GM23248 (cell line): ENCODE measurements at regions not wholly inside any gene's neighbourhood (a gene's known extent, or its start where the extent isn't known, plus 50 kb on each side); places are given as distances from the start of the nearest gene placed in this dataset.
"Not testable (repeated sequence)": the region's sequence is repeated elsewhere in the genome, so short reads cannot be mapped to it uniquely, and the experiment has no call there.

Source experiments
- DNase-seq: peaks from one replicate; pipeline ENCODE4 v3.0.0-alpha.2; 2015
- H2AFZ ChIP-seq: fragments of 200-600 bp; sonication (generic); 2 replicates; pipeline ENCODE4 v1.6.1; 2016; ENCODE audit warnings: antibody characterized with exemption
- H3F3A ChIP-seq: fragments of 200-600 bp; sonication (generic); 2 replicates; pipeline ENCODE4 v1.6.1; 2016; ENCODE audit warnings: mild to moderate bottlenecking, antibody characterized with exemption, mixed run types; ENCODE audit not compliant: insufficient read depth
- H3K27ac ChIP-seq: fragments of 200-600 bp; sonication (generic); 2 replicates; pipeline ENCODE4 v1.5.1; 2016; ENCODE audit warnings: mild to moderate bottlenecking
- H3K27me3 ChIP-seq: fragments of 200-600 bp; sonication (generic); replicated peaks from 2 replicates; pipeline ENCODE4 v1.6.1; 2016; ENCODE audit warnings: mild to moderate bottlenecking; ENCODE audit not compliant: insufficient read depth
- H3K36me3 ChIP-seq: fragments of 200-600 bp; sonication (generic); 2 replicates; pipeline ENCODE4 v1.6.1; 2016; ENCODE audit warnings: low read depth, mild to moderate bottlenecking
- H3K4me1 ChIP-seq: fragments of 200-600 bp; sonication (generic); 2 replicates; pipeline ENCODE4 v1.6.1; 2016; ENCODE audit warnings: mild to moderate bottlenecking; ENCODE audit not compliant: insufficient read depth
- H3K4me2 ChIP-seq: fragments of 200-600 bp; sonication (generic); one replicate; pipeline ENCODE4 v1.6.1; 2016; ENCODE audit warnings: mild to moderate bottlenecking; ENCODE audit not compliant: unreplicated experiment
- H3K4me3 ChIP-seq: fragments of 200-600 bp; sonication (generic); 2 replicates; pipeline ENCODE4 v1.5.1; 2016; ENCODE audit warnings: mild to moderate bottlenecking
- H3K79me2 ChIP-seq: fragments of 200-600 bp; sonication (generic); 2 replicates; pipeline ENCODE4 v1.6.1; 2016; ENCODE audit warnings: mild to moderate bottlenecking; ENCODE audit not compliant: insufficient read depth
- H3K9ac ChIP-seq: fragments of 200-600 bp; sonication (generic); 2 replicates; pipeline ENCODE4 v1.6.1; 2016; ENCODE audit warnings: mild to moderate bottlenecking
- H3K9me2 ChIP-seq: fragments of 200-600 bp; sonication (generic); 2 replicates; pipeline ENCODE4 v1.6.1; 2016; ENCODE audit warnings: mixed run types, mild to moderate bottlenecking, moderate library complexity; ENCODE audit not compliant: insufficient read depth
- H3K9me3 ChIP-seq: fragments of 200-600 bp; sonication (generic); one replicate; pipeline ENCODE4 v1.6.1; 2017; ENCODE audit warnings: low read depth
- H4K20me1 ChIP-seq: fragments of 200-600 bp; sonication (generic); 2 replicates; pipeline ENCODE4 v1.6.0; 2016; ENCODE audit not compliant: insufficient read depth
- EZH2 ChIP-seq: fragments of 200-600 bp; sonication (generic); IDR thresholded peaks from 2 replicates; pipeline ENCODE4 v1.6.1; 2018; ENCODE audit warnings: antibody characterized with exemption, mild to moderate bottlenecking; ENCODE audit not compliant: insufficient read depth, poor library complexity, severe bottlenecking
- EZH2phosphoT487 ChIP-seq: fragments of 200-600 bp; sonication (generic); IDR thresholded peaks from 2 replicates; pipeline ENCODE4 v1.6.1; 2018; ENCODE audit warnings: antibody characterized with exemption, moderate library complexity, mild to moderate bottlenecking, low read depth; ENCODE audit not compliant: insufficient read depth
- WGBS, 2 experiments: methylation state at CpG; one replicate each; pipeline ENCODE4 v1.1.6; 2015 to 2017; ENCODE audit warnings: low lambda C conversion rate in 2 of 2, low coverage in 1 of 2; ENCODE audit errors: missing lambda C conversion rate in 2 of 2; 5-methylcytosine and 5-hydroxymethylcytosine counted together
- in situ Hi-C: fragments of 300-500 bp; cut with MboI; formaldehyde crosslinking; loops from 2 replicates; pipeline ENCODE4 v1.15.0; 2020

GRCh38 chr12:20099395-20100183, 268.7 kb upstream of the PDE3A start:
- Histone ChIP-seq H3K27me3 (no peaks in the 10 kb centered on the region), H3K27ac (no peak overlapping the region), H3K9me3 (no peaks in the 10 kb centered on the region), H3K4me2 (no peak overlapping the region), H2AFZ (no peak overlapping the region), H4K20me1 (no peaks in the 10 kb centered on the region), H3F3A (no peaks in the 10 kb centered on the region), H3K4me3 (no peak overlapping the region), H3K4me1 (no peaks in the 10 kb centered on the region), H3K9ac (no peak overlapping the region), H3K9me2 (no peaks in the 10 kb centered on the region), H3K36me3 (no peaks in the 10 kb centered on the region), H3K79me2 (no peaks in the 10 kb centered on the region)
- 62 to 64% methylated on average over 5 of the region's 5 CpGs for WGBS, 2 experiments
- no peak for TF ChIP-seq EZH2
- DNase-seq: no peak
- in situ Hi-C loops: no loop called here

- Histone ChIP-seq H4K20me1 (no peaks in the 10 kb centered on the region), H3K79me2 (no peaks in the 10 kb centered on the region), H3K36me3 (no peaks in the 10 kb centered on the region), H3F3A (no peaks in the 10 kb centered on the region), H3K4me1 (no peaks in the 10 kb centered on the region), H3K27ac (no peak overlapping the region), H3K9ac (no peak overlapping the region), H3K9me2 (no peaks in the 10 kb centered on the region), H3K27me3 (no peaks in the 10 kb centered on the region), H3K4me3 (no peak overlapping the region), H3K4me2 (no peak overlapping the region), H3K9me3 (no peaks in the 10 kb centered on the region), H2AFZ (no peak overlapping the region)
- 10 to 11% methylated on average over 5 of the region's 5 CpGs for WGBS, 2 experiments
- DNase-seq: peak; percentile 36
- no peak for TF ChIP-seq EZH2
- no peak for TF ChIP-seq EZH2phosphoT487
- in situ Hi-C loops: no loop called here
Measured at GRCh38 chr12:20101046-20101445, 267.3 kb upstream of the PDE3A start.

GRCh38 chr12:20105943-20106342, 262.4 kb upstream of the PDE3A start:
- H3K9me3 ChIP-seq: no peaks in the 10 kb centered on the region
- no peak for TF ChIP-seq EZH2phosphoT487
- H4K20me1 ChIP-seq: no peaks in the 10 kb centered on the region
- no peaks in the 10 kb centered on the region for H3K9me2 ChIP-seq
- DNase-seq: peak; percentile 4
- H3K4me2 ChIP-seq: no peak overlapping the region
- H3K4me1 ChIP-seq: no peaks in the 10 kb centered on the region
- H3K9ac ChIP-seq: no peak overlapping the region
- no peak overlapping the region for H3K4me3 ChIP-seq
- H3K27ac ChIP-seq: no peak overlapping the region
- no peaks in the 10 kb centered on the region for H3K79me2 ChIP-seq
- no peaks in the 10 kb centered on the region for H3K27me3 ChIP-seq
- H2AFZ ChIP-seq: no peak overlapping the region
- in situ Hi-C loops: no loop called here
- H3K36me3 ChIP-seq: no peaks in the 10 kb centered on the region
- no peaks in the 10 kb centered on the region for H3F3A ChIP-seq

- H3K9me2 ChIP-seq: no peaks in the 10 kb centered on the region
- H2AFZ ChIP-seq: no peak overlapping the region
- no peak overlapping the region for H3K4me2 ChIP-seq
- no peak overlapping the region for H3K9ac ChIP-seq
- no peaks in the 10 kb centered on the region for H3K36me3 ChIP-seq
- no peak overlapping the region for H3K27ac ChIP-seq
- 33 to 37% methylated on average over 5 of the region's 5 CpGs for WGBS, 2 experiments
- H3K4me3 ChIP-seq: no peak overlapping the region
- no peaks in the 10 kb centered on the region for H4K20me1 ChIP-seq
- in situ Hi-C loops: no loop called here
- H3K27me3 ChIP-seq: no peaks in the 10 kb centered on the region
- no peaks in the 10 kb centered on the region for H3F3A ChIP-seq
- DNase-seq: no peak
- no peaks in the 10 kb centered on the region for H3K79me2 ChIP-seq
- H3K9me3 ChIP-seq: no peaks in the 10 kb centered on the region
- no peak for TF ChIP-seq EZH2
- TF ChIP-seq EZH2phosphoT487: no peak
- H3K4me1 ChIP-seq: no peaks in the 10 kb centered on the region
Measured at GRCh38 chr12:20109676-20110075, 258.7 kb upstream of the PDE3A start.

- H3K36me3 ChIP-seq, DNase-seq, in situ Hi-C loops: not testable (repeated sequence)
Measured at GRCh38 chr12:20115371-20115770, 253.0 kb upstream of the PDE3A start.

More at GRCh38 chr12:20115371-20115770, 253.0 kb upstream of the PDE3A start:
- not testable (repeated sequence) for H3K4me3 ChIP-seq, H3F3A ChIP-seq, H4K20me1 ChIP-seq, H3K4me2 ChIP-seq, H3K27ac ChIP-seq, H3K79me2 ChIP-seq, H3K9me2 ChIP-seq, H3K9me3 ChIP-seq, H3K27me3 ChIP-seq, H3K9ac ChIP-seq, H2AFZ ChIP-seq, H3K4me1 ChIP-seq
- 79 to 80% methylated on average over 7 to 25 of the region's 25 CpGs for WGBS, 2 experiments
